ENCODE measurements at regions not wholly inside any gene's neighbourhood (a gene's known extent, or its start where the extent isn't known, plus 50 kb on each side); places are given as distances from the start of the nearest gene placed in this dataset.

- no peak for DNase-seq (ENCODE audit: low spot score)
- intact Hi-C loops (cut with micrococcal nuclease; ENCODE audit: unreplicated experiment) = no loop called here
- TF ChIP-seq EZH2 (IDR thresholded peaks at IDR 0.05; ENCODE audit: borderline replicate concordance, low read depth, low read length, poor library complexity, severe bottlenecking) (no peak), CTCF (conservative IDR thresholded peaks at IDR 0.05; ENCODE audit: low read depth, low read length) (no peak)
- no peak overlapping the region for H3K4me3 ChIP-seq (ENCODE audit: low read depth, low read length, poor library complexity, severe bottlenecking)
- CTCF ChIA-PET = no interaction called here
- POLR2A ChIA-PET (ENCODE audit: low non-redundant PET) = no interaction called here
- H3K27ac ChIP-seq (ENCODE audit: low read depth, low read length, poor library complexity, severe bottlenecking) = no peak overlapping the region
- no TSS peak for BruUV-seq (replicated peaks)
- no peaks in the 10 kb centered on the region for H3K27me3 ChIP-seq (replicated peaks; ENCODE audit: insufficient read depth, low read depth, low read length, poor library complexity)
- H3K4me1 ChIP-seq (ENCODE audit: insufficient read depth, low read length, poor library complexity, severe bottlenecking) = no peaks in the 10 kb centered on the region
- no peaks in the 10 kb centered on the region for H3K9me3 ChIP-seq (ENCODE audit: low read depth, low read length, poor library complexity, severe bottlenecking)
- no peaks in the 10 kb centered on the region for H3K36me3 ChIP-seq (ENCODE audit: insufficient read depth, low read length, poor library complexity, severe bottlenecking)
These were observed 376.6 kb downstream of the ADGRD1 start for GRCh38 chr12:131330106-131330815.

- ChIA-PET POLR2A (ENCODE audit: low non-redundant PET) (no interaction called here), CTCF (no interaction called here)
- H3K4me3 ChIP-seq (ENCODE audit: low read depth, low read length, poor library complexity, severe bottlenecking) = no peak overlapping the region
- no peaks in the 10 kb centered on the region for H3K9me3 ChIP-seq (ENCODE audit: low read depth, low read length, poor library complexity, severe bottlenecking)
- TF ChIP-seq CTCF (conservative IDR thresholded peaks at IDR 0.05; ENCODE audit: low read depth, low read length) (no peak), EZH2 (IDR thresholded peaks at IDR 0.05; ENCODE audit: borderline replicate concordance, low read depth, low read length, poor library complexity, severe bottlenecking) (no peak)
- H3K27ac ChIP-seq (ENCODE audit: low read depth, low read length, poor library complexity, severe bottlenecking) = no peak overlapping the region
- intact Hi-C loops (cut with micrococcal nuclease; ENCODE audit: unreplicated experiment) = no loop called here
- no peaks in the 10 kb centered on the region for H3K27me3 ChIP-seq (replicated peaks; ENCODE audit: insufficient read depth, low read depth, low read length, poor library complexity)
- no peaks in the 10 kb centered on the region for H3K4me1 ChIP-seq (ENCODE audit: insufficient read depth, low read length, poor library complexity, severe bottlenecking)
- H3K36me3 ChIP-seq (ENCODE audit: insufficient read depth, low read length, poor library complexity, severe bottlenecking) = no peaks in the 10 kb centered on the region
- BruUV-seq (replicated peaks) = no TSS peak
- no peak for DNase-seq (ENCODE audit: low spot score)
These were observed 377.5 kb downstream of the ADGRD1 start for GRCh38 chr12:131331148-131331750.

DNA sequence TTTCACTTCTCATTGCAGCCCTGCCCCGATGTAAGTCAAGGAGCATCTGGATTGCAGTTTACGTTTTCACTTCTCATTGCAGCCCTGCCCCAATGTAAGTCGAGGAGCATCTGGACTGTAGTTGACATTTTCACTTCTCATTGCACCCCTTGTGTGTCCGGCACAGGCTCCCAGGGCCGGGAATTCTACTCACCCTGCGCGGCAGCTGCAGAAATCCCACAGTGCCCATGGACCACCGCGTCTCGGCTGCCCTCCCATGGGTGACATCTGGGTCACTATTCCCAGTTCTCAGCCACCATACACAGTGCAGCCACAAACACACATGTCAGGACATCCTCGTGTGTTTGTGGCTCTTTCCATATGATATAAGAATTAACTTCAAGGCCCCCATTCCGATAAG lies 378.5 kb downstream of the ADGRD1 start:
- no peak for TF ChIP-seq EZH2 (IDR thresholded peaks at IDR 0.05; ENCODE audit: borderline replicate concordance, low read depth, low read length, poor library complexity, severe bottlenecking)
- TF ChIP-seq CTCF (conservative IDR thresholded peaks at IDR 0.05; ENCODE audit: low read depth, low read length) = no peak
- H3K9me3 ChIP-seq (ENCODE audit: low read depth, low read length, poor library complexity, severe bottlenecking) = no peaks in the 10 kb centered on the region
- no peaks in the 10 kb centered on the region for H3K4me1 ChIP-seq (ENCODE audit: insufficient read depth, low read length, poor library complexity, severe bottlenecking)
- BruUV-seq (replicated peaks) = no TSS peak
- no peak overlapping the region for H3K27ac ChIP-seq (ENCODE audit: low read depth, low read length, poor library complexity, severe bottlenecking)
- DNase-seq (ENCODE audit: low spot score) = no peak
- H3K36me3 ChIP-seq (ENCODE audit: insufficient read depth, low read length, poor library complexity, severe bottlenecking) = no peaks in the 10 kb centered on the region
- CTCF ChIA-PET = no interaction called here
- no peak overlapping the region for H3K4me3 ChIP-seq (ENCODE audit: low read depth, low read length, poor library complexity, severe bottlenecking)
- POLR2A ChIA-PET (ENCODE audit: low non-redundant PET) = no interaction called here
- H3K27me3 ChIP-seq (replicated peaks; ENCODE audit: insufficient read depth, low read depth, low read length, poor library complexity) = no peaks in the 10 kb centered on the region
- intact Hi-C loops (cut with micrococcal nuclease; ENCODE audit: unreplicated experiment) = no loop called here
